ENCODE measurements at regions not wholly inside any gene's neighbourhood (a gene's known extent, or its start where the extent isn't known, plus 50 kb on each side); places are given as distances from the start of the nearest gene placed in this dataset.
"Not testable (repeated sequence)": the region's sequence is repeated elsewhere in the genome, so short reads cannot be mapped to it uniquely, and the experiment has no call there.

- TF ChIP-seq TCF12 (IDR thresholded peaks at IDR 0.05); POLR2AphosphoS5 (IDR thresholded peaks at IDR 0.05; ENCODE audit: low read depth, low read length): not testable (repeated sequence)
Measured at GRCh38 chr13:23053711-23054110, 127.1 kb upstream of the SGCG start.

Measured in SK-N-SH (cell line).